ENCODE measurements at regions not wholly inside any gene's neighbourhood (a gene's known extent, or its start where the extent isn't known, plus 50 kb on each side); places are given as distances from the start of the nearest gene placed in this dataset.

GRCh38 chr5:82635561-82636288, 357.6 kb upstream of the RPS23 start (continued):
- peak; percentile 99 for TF ChIP-seq ZNF609 (CRISPR knock-in tag; IDR thresholded peaks at IDR 0.05; ENCODE audit: borderline replicate concordance)
- TF ChIP-seq ZNF816 (CRISPR knock-in tag; IDR thresholded peaks at IDR 0.05; ENCODE audit: borderline replicate concordance) = no peak
- TF ChIP-seq CREM (IDR thresholded peaks at IDR 0.05) = peak; percentile 80
- TF ChIP-seq CREM (CRISPR knock-in tag; IDR thresholded peaks at IDR 0.05) = no peak
- 0 out of 2 replicates have a peak, but pooled peaks have one; percentile 43 for TF ChIP-seq ZNF512B (CRISPR knock-in tag; IDR thresholded peaks at IDR 0.05; ENCODE audit: borderline replicate concordance)
- no peak for TF ChIP-seq ZNF713 (CRISPR knock-in tag; IDR thresholded peaks at IDR 0.05)
- TF ChIP-seq FOXA1 (IDR thresholded peaks at IDR 0.05) = peak; percentile 95
- peak; percentile 96 for TF ChIP-seq FOXA1 (CRISPR knock-in tag; IDR thresholded peaks at IDR 0.05)
- no peak for TF ChIP-seq SRSF9 (IDR thresholded peaks at IDR 0.05; ENCODE audit: borderline replicate concordance, insufficient read depth, low read depth, low read length, poor library complexity, severe bottlenecking)
- no peak for TF ChIP-seq ZNF547 (CRISPR knock-in tag; IDR thresholded peaks at IDR 0.05)
- peak; percentile 97 for TF ChIP-seq NCOA2 (CRISPR knock-in tag; IDR thresholded peaks at IDR 0.05)
- TF ChIP-seq ZSCAN9 (CRISPR knock-in tag; IDR thresholded peaks at IDR 0.05; ENCODE audit: borderline replicate concordance) = peak; percentile 87; the same call in 1 of the 2 replicates
- peak; percentile 78; the same call in 1 of the 2 replicates for TF ChIP-seq MAX (IDR thresholded peaks at IDR 0.05)
- peak; percentile 88; the same call in 1 of the 2 replicates for TF ChIP-seq FOSL1 (CRISPR knock-in tag; IDR thresholded peaks at IDR 0.05; ENCODE audit: borderline replicate concordance)
- peak; percentile 70; the same call in 1 of the 2 replicates for TF ChIP-seq NFKBIZ (CRISPR knock-in tag; IDR thresholded peaks at IDR 0.05)
- no peak for TF ChIP-seq MEIS1 (CRISPR knock-in tag; IDR thresholded peaks at IDR 0.05; ENCODE audit: borderline replicate concordance)
- TF ChIP-seq FIP1L1 (IDR thresholded peaks at IDR 0.05; ENCODE audit: borderline replicate concordance, insufficient read depth, low read depth, low read length) = no peak
- TF ChIP-seq NBN (conservative IDR thresholded peaks at IDR 0.05) = no peak
- no peak for TF ChIP-seq ZNF282 (IDR thresholded peaks at IDR 0.05; ENCODE audit: partially characterized antibody)
- peak; percentile 53 for TF ChIP-seq JARID2 (CRISPR knock-in tag; IDR thresholded peaks at IDR 0.05; ENCODE audit: insufficient replicate concordance)
- TF ChIP-seq NR2C2 (CRISPR knock-in tag; IDR thresholded peaks at IDR 0.05; ENCODE audit: borderline replicate concordance) = peak; percentile 25; the same call in 1 of the 2 replicates
- peak; percentile 70 for TF ChIP-seq CEBPG (CRISPR knock-in tag; IDR thresholded peaks at IDR 0.05)

Measured in HepG2 (cell line).